T-cell (primary cell): ENCODE measurements at regions not wholly inside any gene's neighbourhood (a gene's known extent, or its start where the extent isn't known, plus 50 kb on each side); places are given as distances from the start of the nearest gene placed in this dataset.

Experiments used
- ATAC-seq, 4 experiments: fragments of 200-7000 bp in 3 of 4; fragments of 150-1000 bp in 1 of 4; cut with Tn5 transposase; replicated peaks in 1 of 4; 1 replicate in 3 of 4; 2 replicates in 1 of 4; pipeline ENCODE4 v1.10.0; 2021; ENCODE audit warnings: moderate library complexity in 3 of 4, mild to moderate bottlenecking in 2 of 4, moderate number of reproducible peaks in 1 of 4
- CTCF ChIA-PET, 2 donors: fragments of 300-600 bp; sonication (Branson Sonifier 250); formaldehyde crosslinking; loops; one replicate each; lab custom pipeline; 2022; ENCODE audit warnings: antibody characterized with exemption in 2 of 2; lab: Charles Lee
- POLR2A ChIA-PET, 2 donors: fragments of 300-600 bp; sonication (Branson Sonifier 250); formaldehyde crosslinking; loops; one replicate each; lab custom pipeline; 2022; ENCODE audit warnings: antibody characterized with exemption in 2 of 2; lab: Charles Lee
- DNase-seq, 35 experiments: peaks; one replicate each; pipeline versions ENCODE4 v3.0.0 to v3.0.0-alpha.2; 2013 to 2023
- H3K27ac ChIP-seq: one replicate; pipeline ENCODE4 v1.5.1; 2013; ENCODE audit warnings: low read length
- H3K27me3 ChIP-seq, 2 experiments: replicated peaks in 1 of 2; 1 replicate in 1 of 2; 2 replicates in 1 of 2; pipeline versions ENCODE4 v1.6.1 to v1.7.0; 2013; ENCODE audit warnings: low read length in 1 of 2, mixed read lengths in 1 of 2; ENCODE audit not compliant: control insufficient read depth in 2 of 2, insufficient read depth in 2 of 2; ENCODE audit errors: extremely low read depth in 1 of 2
- H3K36me3 ChIP-seq, 2 donors: 1 replicate in 1 of 2; 2 replicates in 1 of 2; pipeline versions ENCODE4 v1.6.1 to v1.7.0; 2013; ENCODE audit warnings: low read length in 1 of 2; ENCODE audit not compliant: control insufficient read depth in 2 of 2, insufficient read depth in 1 of 2; ENCODE audit errors: extremely low read depth in 1 of 2
- H3K4me1 ChIP-seq, 2 experiments: 1 replicate in 1 of 2; 2 replicates in 1 of 2; pipeline versions ENCODE4 v1.6.1 to v1.7.0; 2013; ENCODE audit warnings: low read length in 2 of 2, mixed read lengths in 1 of 2; ENCODE audit not compliant: insufficient read depth in 2 of 2, control insufficient read depth in 1 of 2; ENCODE audit errors: extremely low read depth in 1 of 2
- H3K4me3 ChIP-seq, 2 donors: 1 replicate in 1 of 2; 2 replicates in 1 of 2; pipeline versions ENCODE4 v1.5.1 to v1.7.0; 2013; ENCODE audit warnings: mild to moderate bottlenecking in 2 of 2, low read length in 1 of 2, moderate library complexity in 1 of 2; ENCODE audit not compliant: control insufficient read depth in 1 of 2; ENCODE audit errors: extremely low read depth in 1 of 2
- H3K9me3 ChIP-seq: 2 replicates; pipeline ENCODE4 v1.7.0; 2013
- H3K27ac Mint-ChIP-seq, 2 donors: one replicate each; pipeline ENCODE4 v1.8.0; 2020 to 2021; ENCODE audit warnings: mild to moderate bottlenecking in 2 of 2, mixed read lengths in 2 of 2
- H3K27me3 Mint-ChIP-seq, 2 donors: one replicate each; pipeline ENCODE4 v1.8.0; 2021 to 2022; ENCODE audit warnings: mixed read lengths in 2 of 2
- H3K36me3 Mint-ChIP-seq: one replicate; pipeline ENCODE4 v1.8.0; 2021; ENCODE audit warnings: mixed read lengths
- H3K4me1 Mint-ChIP-seq, 3 donors: one replicate each; pipeline ENCODE4 v1.8.0; 2020 to 2022; ENCODE audit warnings: mixed read lengths in 3 of 3, mild to moderate bottlenecking in 1 of 3
- H3K4me3 Mint-ChIP-seq, 3 donors: one replicate each; pipeline ENCODE4 v1.8.0; 2020 to 2022; ENCODE audit warnings: mild to moderate bottlenecking in 3 of 3, mixed read lengths in 3 of 3, moderate library complexity in 3 of 3
- H3K9me3 Mint-ChIP-seq, 3 donors: one replicate each; pipeline ENCODE4 v1.8.0; 2020 to 2022; ENCODE audit warnings: mixed read lengths in 3 of 3
- WGBS: methylation state at CpG from one replicate; pipeline ENCODE4 v1.1.5; 2013; ENCODE audit warnings: missing lambda C conversion rate; ENCODE audit not compliant: insufficient coverage; 5-methylcytosine and 5-hydroxymethylcytosine counted together

DNA sequence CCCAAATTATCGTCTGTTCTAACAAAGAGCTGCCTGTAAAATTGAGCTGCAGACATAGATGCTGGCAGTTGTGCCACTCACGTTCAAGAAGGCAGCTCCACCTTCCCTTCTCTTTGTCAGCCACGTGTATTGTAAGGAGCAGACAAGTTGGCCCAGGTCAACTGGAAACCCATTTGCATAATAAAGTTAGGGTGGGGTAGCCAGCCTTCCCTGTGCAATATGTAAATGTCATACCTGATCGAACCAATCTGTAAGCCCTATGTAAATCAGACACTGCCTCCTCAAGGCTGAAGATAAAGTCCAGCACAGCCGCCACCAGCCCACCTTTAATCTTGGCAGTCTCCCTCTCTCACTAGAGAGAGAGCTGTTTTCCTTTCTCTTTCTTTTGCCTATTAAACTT is 117.2 kb downstream of the TMEM144 start:
- Histone ChIP-seq H3K27ac (no peak overlapping the region), H3K36me3 (no peaks in the 10 kb centered on the region), H3K4me3 (no peak overlapping the region), H3K9me3 (no peaks in the 10 kb centered on the region), H3K4me1 (no peaks in the 10 kb centered on the region), H3K27me3 (no peaks in the 10 kb centered on the region)
- Mint-ChIP-seq H3K4me3 (no peak overlapping the region), H3K36me3 (no peaks in the 10 kb centered on the region), H3K27me3 (no peaks in the 10 kb centered on the region), H3K4me1 (no peaks in the 10 kb centered on the region), H3K27ac (no peak overlapping the region), H3K9me3 (no peaks in the 10 kb centered on the region)
- ChIA-PET POLR2A (no interaction called here), CTCF (no interaction called here)
- WGBS = 73% methylated on average over 2 of the region's 5 CpGs
- ATAC-seq (no peak), DNase-seq (no peak)

DNA sequence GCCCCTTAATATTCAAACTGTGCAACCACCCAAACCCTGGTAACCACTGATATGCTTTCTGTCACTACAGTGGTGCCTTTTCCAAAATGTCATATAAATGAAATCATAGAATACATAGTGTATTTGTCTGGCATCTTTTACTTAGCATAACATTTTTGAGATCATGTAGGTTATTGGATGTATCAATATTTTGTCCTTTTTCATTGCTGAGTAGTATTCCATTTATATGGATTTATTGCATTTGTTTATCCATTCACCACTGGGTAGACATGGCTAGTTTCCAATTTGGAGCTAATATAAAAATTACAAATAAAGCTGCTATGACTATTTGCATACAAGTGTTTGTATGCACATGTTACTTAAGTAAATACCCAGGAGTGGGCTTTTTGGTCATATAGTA is 121.6 kb downstream of the TMEM144 start:
- no peaks in the 10 kb centered on the region for H3K27me3 Mint-ChIP-seq
- ChIA-PET POLR2A (no interaction called here), CTCF (no interaction called here)
- no peaks in the 10 kb centered on the region for H3K9me3 Mint-ChIP-seq
- Histone ChIP-seq H3K4me1 (no peaks in the 10 kb centered on the region), H3K27me3 (no peaks in the 10 kb centered on the region), H3K4me3 (no peak overlapping the region), H3K27ac (no peak overlapping the region), H3K36me3 (no peaks in the 10 kb centered on the region), H3K9me3 (no peaks in the 10 kb centered on the region)
- DNase-seq (no peak), ATAC-seq (no peak)
- H3K36me3 Mint-ChIP-seq = no peaks in the 10 kb centered on the region
- H3K4me1 Mint-ChIP-seq = no peaks in the 10 kb centered on the region
- no peak overlapping the region for H3K27ac Mint-ChIP-seq
- no peak overlapping the region for H3K4me3 Mint-ChIP-seq

DNA sequence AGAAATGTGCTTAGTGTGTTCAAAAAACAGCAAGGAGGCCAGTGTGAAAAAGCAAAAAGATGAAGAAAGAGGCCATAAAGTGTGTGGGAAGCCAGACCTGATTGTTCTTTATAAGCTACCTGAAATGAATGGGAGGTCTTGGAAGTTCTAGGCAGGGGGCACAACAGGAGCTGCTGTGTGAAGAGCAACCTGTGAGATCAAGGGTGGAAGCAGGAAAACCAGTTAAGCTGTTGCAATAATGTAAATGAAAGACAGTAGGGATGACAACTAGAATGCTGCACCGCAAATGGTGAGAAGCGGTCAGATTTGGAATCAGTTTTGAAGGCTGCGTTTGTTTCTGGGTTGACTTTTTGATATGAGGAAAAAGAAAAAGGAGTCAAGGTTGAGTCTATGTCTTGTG is 123.5 kb downstream of the TMEM144 start:
- no peak overlapping the region for H3K4me3 Mint-ChIP-seq
- DNase-seq = no peak
- H3K27ac ChIP-seq = no peak overlapping the region
- no peaks in the 10 kb centered on the region for H3K36me3 ChIP-seq
- ATAC-seq = no peak
- H3K4me1 Mint-ChIP-seq = no peaks in the 10 kb centered on the region
- no peaks in the 10 kb centered on the region for H3K36me3 Mint-ChIP-seq
- ChIA-PET CTCF (no interaction called here), POLR2A (no interaction called here)
- 97% methylated on average over 3 of the region's 3 CpGs for WGBS
- no peaks in the 10 kb centered on the region for H3K9me3 ChIP-seq
- no peaks in the 10 kb centered on the region for H3K27me3 ChIP-seq
- no peaks in the 10 kb centered on the region for H3K9me3 Mint-ChIP-seq
- H3K4me3 ChIP-seq = no peak overlapping the region
- H3K27ac Mint-ChIP-seq = no peak overlapping the region
- no peaks in the 10 kb centered on the region for H3K27me3 Mint-ChIP-seq
- H3K4me1 ChIP-seq = no peaks in the 10 kb centered on the region

DNA sequence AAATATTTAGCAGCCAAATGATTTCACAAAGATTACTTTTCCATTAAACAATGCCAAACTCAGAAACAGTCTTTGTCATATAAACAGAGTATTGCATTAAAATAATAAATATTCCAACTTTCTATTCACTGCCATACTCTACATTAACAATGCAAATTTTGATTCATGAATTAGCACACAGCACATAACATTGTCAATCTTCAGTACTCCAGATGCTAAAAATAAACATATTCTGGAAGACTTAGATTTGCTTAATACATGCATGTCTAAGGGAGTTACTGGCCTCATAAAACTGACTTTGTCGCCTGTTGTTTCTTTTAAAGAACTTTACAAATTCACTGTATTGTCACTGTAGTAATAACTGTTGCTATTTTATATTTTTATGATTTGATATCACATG is 131.6 kb downstream of the TMEM144 start:
- H3K4me1 ChIP-seq = no peaks in the 10 kb centered on the region
- no peak overlapping the region for H3K4me3 Mint-ChIP-seq
- H3K4me3 ChIP-seq = no peak overlapping the region
- no peak overlapping the region for H3K27ac Mint-ChIP-seq
- no peaks in the 10 kb centered on the region for H3K36me3 Mint-ChIP-seq
- H3K27me3 ChIP-seq = no peaks in the 10 kb centered on the region
- H3K4me1 Mint-ChIP-seq = no peaks in the 10 kb centered on the region
- H3K9me3 Mint-ChIP-seq = peaks cover 0 to 4% (median 0%) of the 10 kb centered on the region in 3 donors
- no peak overlapping the region for H3K27ac ChIP-seq
- H3K36me3 ChIP-seq = no peaks in the 10 kb centered on the region
- no peaks in the 10 kb centered on the region for H3K9me3 ChIP-seq
- DNase-seq (no peak), ATAC-seq (no peak)
- ChIA-PET POLR2A (no interaction called here), CTCF (no interaction called here)
- no peaks in the 10 kb centered on the region for H3K27me3 Mint-ChIP-seq
- no CpG with 5 or more reads among the region's 1 CpG for WGBS

DNA sequence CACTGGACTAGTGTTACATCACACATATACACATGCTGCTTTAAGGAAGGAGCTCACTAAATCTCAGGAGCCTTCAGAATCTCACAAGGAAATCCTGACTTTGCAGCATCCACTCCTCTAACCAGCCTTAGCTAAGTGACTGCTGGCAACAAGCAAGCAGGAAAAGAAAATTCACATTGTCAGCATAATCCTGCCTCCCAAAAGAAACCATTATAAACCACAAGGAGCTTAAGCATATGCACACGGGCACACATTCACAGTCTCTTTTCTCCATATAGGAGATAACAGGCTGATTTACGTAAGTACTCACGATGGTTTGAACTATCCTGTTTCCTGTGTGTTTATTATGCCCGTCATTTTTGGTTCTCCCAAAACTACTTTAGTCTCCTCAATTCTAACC is 136.3 kb downstream of the TMEM144 start:
- Mint-ChIP-seq H3K4me3 (no peak overlapping the region), H3K4me1 (no peaks in the 10 kb centered on the region), H3K27me3 (peaks cover 0 to 6% of the 10 kb centered on the region in 2 donors), H3K9me3 (no peaks in the 10 kb centered on the region), H3K36me3 (no peaks in the 10 kb centered on the region), H3K27ac (no peak overlapping the region)
- CTCF ChIA-PET = interaction anchor here in 1 of 2 donors (0.5 kb wide), 1 partner anchor 99 kb away, joined by 4 read pairs; no protein-coding TSS in a partner anchor
- Histone ChIP-seq H3K4me3 (no peak overlapping the region), H3K27me3 (no peaks in the 10 kb centered on the region), H3K9me3 (no peaks in the 10 kb centered on the region), H3K27ac (no peak overlapping the region), H3K4me1 (no peaks in the 10 kb centered on the region), H3K36me3 (no peaks in the 10 kb centered on the region)
- POLR2A ChIA-PET = no interaction called here
- no CpG with 5 or more reads among the region's 4 CpGs for WGBS
- ATAC-seq = no peak
- no peak for DNase-seq

DNA sequence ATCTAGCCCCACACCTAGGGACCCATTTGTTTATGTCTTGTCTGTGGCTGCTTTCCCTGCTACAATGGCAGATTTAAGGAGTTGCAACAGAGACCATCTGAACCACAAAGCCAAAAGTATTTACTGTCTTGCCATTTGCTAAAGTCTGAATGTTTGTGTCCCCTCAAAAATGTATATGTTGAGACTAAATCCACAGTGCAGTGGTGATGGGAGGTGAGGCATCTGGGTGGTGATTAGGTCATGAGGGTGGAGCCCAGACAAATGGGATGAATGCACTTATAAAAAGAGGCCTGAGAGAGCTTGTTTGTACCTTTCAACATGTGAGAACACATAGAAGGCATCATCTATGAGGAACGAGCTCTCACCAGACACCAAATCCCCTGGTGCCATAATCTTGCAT is 137.3 kb downstream of the TMEM144 start:
- no peaks in the 10 kb centered on the region for H3K36me3 ChIP-seq
- CTCF ChIA-PET = no interaction called here
- no peak overlapping the region for H3K27ac Mint-ChIP-seq

DNA sequence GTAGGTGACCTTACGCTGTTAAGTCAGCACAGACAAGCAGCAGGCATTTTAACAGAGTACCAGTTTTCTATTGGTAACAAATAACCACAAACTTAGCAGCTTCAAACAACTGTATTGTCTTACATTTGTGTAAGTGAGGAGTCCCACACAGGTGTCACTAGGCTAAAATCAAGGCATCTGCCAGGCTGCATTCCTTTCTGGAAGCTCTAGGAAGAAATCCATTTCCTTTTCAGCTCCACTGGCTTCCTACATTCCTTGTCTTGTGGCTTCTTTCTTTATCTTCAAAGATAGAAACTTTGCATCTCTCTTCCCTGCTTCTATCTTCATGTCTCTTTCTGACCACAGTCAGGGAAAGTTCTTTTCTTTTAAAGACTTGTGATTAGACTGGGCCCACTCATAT is 139.9 kb downstream of the TMEM144 start:
- ChIA-PET POLR2A (no interaction called here), CTCF (no interaction called here)
- Mint-ChIP-seq H3K36me3 (no peaks in the 10 kb centered on the region), H3K27ac (no peak overlapping the region), H3K9me3 (no peaks in the 10 kb centered on the region), H3K4me3 (no peak overlapping the region), H3K4me1 (no peaks in the 10 kb centered on the region), H3K27me3 (peaks cover 0 to 6% of the 10 kb centered on the region in 2 donors)
- no peak overlapping the region for H3K27ac ChIP-seq
- no CpG with 5 or more reads among the region's 1 CpG for WGBS
- ATAC-seq (no peak), DNase-seq (no peak)
- H3K27me3 ChIP-seq = no peaks in the 10 kb centered on the region
- H3K36me3 ChIP-seq = no peaks in the 10 kb centered on the region
- H3K9me3 ChIP-seq = no peaks in the 10 kb centered on the region
- H3K4me1 ChIP-seq = no peaks in the 10 kb centered on the region
- H3K4me3 ChIP-seq = no peak overlapping the region

More for the DNA sequence above, 137.3 kb downstream of the TMEM144 start:
- H3K27ac ChIP-seq = no peak overlapping the region
- H3K4me1 Mint-ChIP-seq = no peaks in the 10 kb centered on the region
- no peak for ATAC-seq
- H3K4me3 Mint-ChIP-seq = no peak overlapping the region
- 100% methylated on average over 1 of the region's 1 CpG for WGBS
- POLR2A ChIA-PET = no interaction called here
- no peaks in the 10 kb centered on the region for H3K4me1 ChIP-seq
- no peaks in the 10 kb centered on the region for H3K9me3 ChIP-seq
- no peaks in the 10 kb centered on the region for H3K9me3 Mint-ChIP-seq
- peaks cover 0 to 6% of the 10 kb centered on the region in 2 donors for H3K27me3 Mint-ChIP-seq
- no peak overlapping the region for H3K4me3 ChIP-seq
- no peaks in the 10 kb centered on the region for H3K27me3 ChIP-seq
- H3K36me3 Mint-ChIP-seq = no peaks in the 10 kb centered on the region
- no peak for DNase-seq
